Neural progenitor cell (in vitro differentiated cells): ENCODE measurements at regions not wholly inside any gene's neighbourhood (a gene's known extent, or its start where the extent isn't known, plus 50 kb on each side); places are given as distances from the start of the nearest gene placed in this dataset.

Source experiments
- EZH2 ChIP-seq: fragments of 200-600 bp; sonication (generic); IDR thresholded peaks from 2 replicates; pipeline ENCODE4 v1.6.1; 2017; ENCODE audit warnings: antibody characterized with exemption, mild to moderate bottlenecking, moderate library complexity
- EZH2phosphoT487 ChIP-seq: fragments of 200-600 bp; sonication (generic); IDR thresholded peaks from 2 replicates; pipeline ENCODE4 v1.6.1; 2017; ENCODE audit warnings: antibody characterized with exemption

GRCh38 chr13:111049791-111050538 is 65.1 kb upstream of the ARHGEF7 start:
- TF ChIP-seq EZH2phosphoT487 (no peak), EZH2 (no peak)
